ENCODE measurements at regions not wholly inside any gene's neighbourhood (a gene's known extent, or its start where the extent isn't known, plus 50 kb on each side); places are given as distances from the start of the nearest gene placed in this dataset.

GRCh38 chr18:65133610-65134009, 617.2 kb upstream of the CDH7 start:
- no peak for TF ChIP-seq POLR2A (IDR thresholded peaks at IDR 0.05)
- Histone ChIP-seq H3K27me3 (no peaks in the 10 kb centered on the region), H3K4me1 (no peaks in the 10 kb centered on the region), H3K36me3 (no peaks in the 10 kb centered on the region), H3K4me3 (no peak overlapping the region), H3K9me3 (no peaks in the 10 kb centered on the region), H3K27ac (no peak overlapping the region)
- DNase-seq, result no peak

GRCh38 chr18:65124633-65125032, 626.2 kb upstream of the CDH7 start:
- Histone ChIP-seq H3K36me3 (no peaks in the 10 kb centered on the region), H3K27me3 (no peaks in the 10 kb centered on the region), H3K9me3 (peaks cover 0 to 5% (median 0%) of the 10 kb centered on the region in 4 donors), H3K4me3 (peak overlapping the region in 1 of 4 donors; percentile 13), H3K27ac (no peak overlapping the region), H3K4me1 (no peaks in the 10 kb centered on the region)
- TF ChIP-seq CTCF (IDR thresholded peaks at IDR 0.05) (no peak), POLR2A (IDR thresholded peaks at IDR 0.05) (no peak)
- no peak for DNase-seq

DNA sequence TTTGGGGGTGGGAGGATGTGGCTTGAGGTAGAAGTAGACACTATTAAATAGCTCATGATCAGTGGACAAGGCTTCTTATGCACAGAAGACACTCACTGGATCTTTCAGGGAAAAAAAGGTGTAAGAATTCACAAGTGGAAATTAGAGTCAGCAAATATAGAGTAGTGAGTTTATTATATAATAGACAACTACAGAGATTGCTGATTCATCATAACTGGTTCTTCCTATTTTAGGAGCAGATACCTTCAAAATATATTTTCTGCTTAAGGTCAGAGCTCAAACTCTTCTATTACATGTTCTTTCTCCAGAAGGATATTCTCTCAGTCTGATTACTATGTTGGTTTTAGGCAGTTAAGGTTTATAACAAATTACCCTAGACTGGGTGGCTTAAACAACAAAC, 646.9 kb upstream of the CDH7 start:
- no peak for TF ChIP-seq CTCF (IDR thresholded peaks at IDR 0.05)
- TF ChIP-seq POLR2A (IDR thresholded peaks at IDR 0.05), result no peak
- H3K4me3 ChIP-seq, result no peak overlapping the region
- no peak for DNase-seq
- no peaks in the 10 kb centered on the region for H3K36me3 ChIP-seq
- H3K27ac ChIP-seq, result no peak overlapping the region
- H3K9me3 ChIP-seq, result no peaks in the 10 kb centered on the region
- no peaks in the 10 kb centered on the region for H3K4me1 ChIP-seq
- H3K27me3 ChIP-seq, result no peaks in the 10 kb centered on the region

- TF ChIP-seq CTCF (IDR thresholded peaks at IDR 0.05), result no peak
- TF ChIP-seq POLR2A (IDR thresholded peaks at IDR 0.05), result no peak
These were observed 657.5 kb upstream of the CDH7 start for GRCh38 chr18:65093346-65093745.

GRCh38 chr18:65091744-65092329, 659.0 kb upstream of the CDH7 start:
- Histone ChIP-seq H3K27ac (no peak overlapping the region), H3K4me1 (no peaks in the 10 kb centered on the region), H3K9me3 (no peaks in the 10 kb centered on the region), H3K36me3 (no peaks in the 10 kb centered on the region), H3K4me3 (no peak overlapping the region), H3K27me3 (no peaks in the 10 kb centered on the region)
- no peak for TF ChIP-seq POLR2A (IDR thresholded peaks at IDR 0.05)
- TF ChIP-seq CTCF (IDR thresholded peaks at IDR 0.05), result peak in 4 of 6 experiments; percentile 19 to 43 (median 30)
- no peak for DNase-seq

More at GRCh38 chr18:65093346-65093745, 657.5 kb upstream of the CDH7 start:
- H3K27ac ChIP-seq, result no peak overlapping the region
- no peak for DNase-seq
- no peaks in the 10 kb centered on the region for H3K27me3 ChIP-seq
- no peaks in the 10 kb centered on the region for H3K4me1 ChIP-seq
- no peak overlapping the region for H3K4me3 ChIP-seq
- no peaks in the 10 kb centered on the region for H3K9me3 ChIP-seq
- H3K36me3 ChIP-seq, result no peaks in the 10 kb centered on the region

DNA sequence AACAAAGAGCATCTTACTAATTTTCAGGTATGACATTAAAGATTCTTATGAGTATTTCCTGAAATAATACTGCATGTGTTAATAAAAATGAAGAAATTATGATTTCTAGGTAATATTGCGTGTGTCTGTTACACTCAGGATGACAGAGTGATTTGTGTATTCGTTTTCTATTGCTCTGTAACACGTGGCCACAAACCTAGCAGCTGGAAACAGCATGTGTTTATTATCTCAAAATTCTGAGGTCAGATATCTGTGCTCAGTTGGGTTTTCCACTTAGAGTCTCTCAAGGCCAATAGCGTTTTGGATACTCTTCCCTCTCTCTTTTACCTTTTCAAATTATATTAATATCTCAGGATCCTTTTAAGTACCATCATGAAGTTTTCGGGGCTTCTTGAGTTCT, 667.9 kb upstream of the CDH7 start:
- no peak for TF ChIP-seq POLR2A (IDR thresholded peaks at IDR 0.05)
- Histone ChIP-seq H3K27ac (no peak overlapping the region), H3K27me3 (no peaks in the 10 kb centered on the region), H3K36me3 (no peaks in the 10 kb centered on the region), H3K4me3 (no peak overlapping the region), H3K9me3 (no peaks in the 10 kb centered on the region), H3K4me1 (no peaks in the 10 kb centered on the region)
- DNase-seq, result no peak

GRCh38 chr18:65081786-65082185, 669.0 kb upstream of the CDH7 start:
- no peak for DNase-seq
- H3K36me3 ChIP-seq, result no peaks in the 10 kb centered on the region

More at GRCh38 chr18:65081786-65082185, 669.0 kb upstream of the CDH7 start:
- Histone ChIP-seq H3K9me3 (no peaks in the 10 kb centered on the region), H3K27ac (no peak overlapping the region), H3K4me1 (no peaks in the 10 kb centered on the region), H3K27me3 (no peaks in the 10 kb centered on the region), H3K4me3 (no peak overlapping the region)
- TF ChIP-seq POLR2A (IDR thresholded peaks at IDR 0.05) (no peak), CTCF (IDR thresholded peaks at IDR 0.05) (no peak)

All from Peyer's patch (tissue), 4 donors.